IPS-18c (cell line): ENCODE measurements at regions not wholly inside any gene's neighbourhood (a gene's known extent, or its start where the extent isn't known, plus 50 kb on each side); places are given as distances from the start of the nearest gene placed in this dataset.

Experiments used
- H3K4me3 ChIP-seq: 2 replicates; pipeline ENCODE4 v1.7.0; 2013; ENCODE audit warnings: low read depth, mild to moderate bottlenecking, low read length, moderate library complexity; ENCODE audit not compliant: insufficient read depth
- H3K9me3 ChIP-seq: one replicate; pipeline ENCODE4 v1.6.1; 2013; ENCODE audit warnings: mild to moderate bottlenecking, low read length, moderate library complexity; ENCODE audit not compliant: control insufficient read depth, insufficient read depth

- no peak overlapping the region for H3K4me3 ChIP-seq
- H3K9me3 ChIP-seq = no peaks in the 10 kb centered on the region
Observed at GRCh38 chr6:122322824-122323223, 76.6 kb upstream of the HSF2 start.

DNA sequence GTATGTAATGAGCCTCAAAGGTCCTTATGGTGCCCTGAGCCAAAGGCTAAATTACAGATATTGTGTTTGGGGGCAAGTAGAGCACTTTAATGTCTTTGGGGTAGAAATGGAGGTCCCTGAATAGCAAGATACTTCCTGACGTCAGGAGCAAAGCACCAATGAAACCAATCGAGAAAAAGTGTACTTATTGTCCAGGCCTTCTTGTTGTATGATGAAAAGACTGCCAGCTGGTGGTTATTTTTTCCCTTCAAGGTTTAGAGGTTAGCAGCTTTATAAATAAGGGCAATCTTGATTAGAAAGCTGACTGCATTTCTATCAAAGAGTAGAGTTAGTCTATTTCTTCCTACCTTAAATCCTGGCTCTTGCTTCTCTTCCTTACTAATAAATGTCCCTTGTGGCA, 76.1 kb upstream of the HSF2 start:
- no peaks in the 10 kb centered on the region for H3K9me3 ChIP-seq
- no peak overlapping the region for H3K4me3 ChIP-seq

GRCh38 chr6:122330315-122330714, 69.1 kb upstream of the HSF2 start:
- Histone ChIP-seq H3K9me3 (no peaks in the 10 kb centered on the region), H3K4me3 (no peak overlapping the region)

DNA sequence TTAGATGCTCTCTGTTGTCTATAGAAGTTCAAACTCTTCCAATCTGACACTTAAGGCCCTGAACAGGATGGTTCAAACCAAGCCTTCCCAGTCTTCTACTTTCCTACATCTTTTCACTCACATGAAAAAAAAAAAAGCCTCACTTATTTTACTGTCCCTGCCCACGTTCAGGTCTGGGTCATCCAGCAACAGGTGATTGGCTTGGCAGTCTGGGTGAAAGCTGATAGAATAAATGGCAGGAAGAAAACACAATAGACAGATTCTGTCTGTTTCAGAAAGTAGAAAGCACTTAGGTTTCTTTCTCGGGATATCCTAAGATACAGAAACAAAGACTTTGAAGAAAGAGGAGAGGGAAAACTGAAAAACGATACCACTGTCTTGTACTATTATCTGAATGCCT, 61.8 kb upstream of the HSF2 start:
- Histone ChIP-seq H3K4me3 (no peak overlapping the region), H3K9me3 (no peaks in the 10 kb centered on the region)

DNA sequence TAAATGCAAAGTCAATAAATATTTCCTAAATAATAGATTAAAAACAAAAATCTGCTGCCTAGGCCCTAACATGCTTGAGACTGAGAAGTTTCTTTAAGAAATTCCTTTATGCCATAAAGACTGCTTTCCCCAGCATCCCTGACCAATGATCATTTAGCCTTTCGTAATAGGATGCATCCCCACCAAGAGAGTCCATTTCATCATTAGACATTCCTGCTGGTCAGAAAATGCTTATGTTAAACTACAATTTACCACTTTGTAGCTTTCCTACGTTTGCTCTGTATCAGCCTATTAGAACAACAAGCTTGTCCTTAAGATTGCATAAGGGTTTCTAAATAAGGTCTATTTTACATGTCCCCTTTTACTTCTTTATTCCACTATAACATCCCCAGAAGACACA, 59.8 kb upstream of the HSF2 start:
- H3K9me3 ChIP-seq = no peaks in the 10 kb centered on the region

DNA sequence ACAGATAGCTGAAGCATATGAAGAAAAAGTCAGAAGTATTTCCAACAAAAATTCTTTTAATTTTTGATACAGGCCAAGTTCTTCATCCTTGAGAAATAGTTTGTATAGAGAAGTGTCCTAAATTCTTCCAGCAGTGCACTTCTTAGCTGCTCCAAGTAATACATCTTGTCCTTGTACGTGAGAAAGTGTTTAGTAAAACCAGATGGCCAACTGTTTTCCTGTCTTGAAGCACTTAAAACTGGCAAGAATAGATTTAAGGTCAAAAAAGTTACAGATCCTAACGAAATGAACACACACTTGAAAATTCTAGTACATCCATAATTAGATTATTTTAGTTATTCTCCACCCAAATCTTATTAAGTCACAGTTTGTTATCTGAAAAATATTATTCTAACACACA, 52.2 kb upstream of the HSF2 start:
- Histone ChIP-seq H3K4me3 (no peak overlapping the region), H3K9me3 (no peaks in the 10 kb centered on the region)

More for the DNA sequence above, 59.8 kb upstream of the HSF2 start:
- H3K4me3 ChIP-seq = no peak overlapping the region

DNA sequence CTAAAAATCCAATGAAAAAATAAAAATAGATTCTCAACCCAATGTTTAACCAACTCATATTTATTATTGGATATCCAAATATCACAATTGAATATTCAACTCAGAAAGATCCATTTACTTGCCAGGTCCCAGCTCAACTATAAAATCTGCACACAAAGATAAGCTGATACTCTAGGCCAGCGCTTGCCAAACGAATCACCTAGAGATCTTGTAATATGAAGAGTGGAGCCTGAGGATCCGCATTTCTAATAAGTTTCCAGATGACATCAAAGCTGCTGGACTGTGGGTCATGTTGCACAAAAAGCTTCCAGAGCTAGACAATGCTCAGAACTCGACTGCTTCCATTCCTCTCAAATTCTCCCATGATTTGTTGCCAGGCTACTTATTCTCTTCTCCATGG, 51.7 kb upstream of the HSF2 start:
- Histone ChIP-seq H3K9me3 (no peaks in the 10 kb centered on the region), H3K4me3 (no peak overlapping the region)
